Spleen (tissue), 11 donors: ENCODE measurements at regions not wholly inside any gene's neighbourhood (a gene's known extent, or its start where the extent isn't known, plus 50 kb on each side); places are given as distances from the start of the nearest gene placed in this dataset.

Experiments used
- DNase-seq: peaks from one replicate; pipeline ENCODE4 v3.0.0-alpha.2; 2020
- H3K27ac ChIP-seq, 8 donors: fragments of 200-600 bp; sonication (generic) in 7 of 8; 1 replicate in 4 of 8; 2 replicates in 4 of 8; pipeline versions ENCODE4 v1.5.0 to v1.8.0; 2016 to 2021; ENCODE audit warnings: inconsistent platforms in 4 of 8, mild to moderate bottlenecking in 4 of 8, moderate library complexity in 1 of 8
- H3K27me3 ChIP-seq, 7 donors: fragments of 200-600 bp; sonication (generic) in 6 of 7; replicated peaks in 1 of 7; 1 replicate in 4 of 7; 2 replicates in 3 of 7; pipeline versions ENCODE4 v1.5.0 to v1.8.0; 2016 to 2021; ENCODE audit warnings: inconsistent platforms in 3 of 7, mild to moderate bottlenecking in 1 of 7
- H3K36me3 ChIP-seq, 6 donors: fragments of 200-600 bp; sonication (generic) in 5 of 6; 1 replicate in 4 of 6; 2 replicates in 2 of 6; pipeline versions ENCODE4 v1.5.0 to v1.8.0; 2016 to 2021; ENCODE audit warnings: inconsistent platforms in 2 of 6
- H3K4me1 ChIP-seq, 6 donors: fragments of 200-600 bp; sonication (generic) in 5 of 6; 1 replicate in 3 of 6; 2 replicates in 3 of 6; pipeline versions ENCODE4 v1.5.0 to v1.8.0; 2016 to 2021; ENCODE audit warnings: inconsistent platforms in 3 of 6
- H3K4me3 ChIP-seq, 8 donors: fragments of 200-600 bp; sonication (generic) in 7 of 8; 1 replicate in 4 of 8; 2 replicates in 4 of 8; pipeline versions ENCODE4 v1.5.0 to v1.8.0; 2016 to 2021; ENCODE audit warnings: inconsistent platforms in 4 of 8, mild to moderate bottlenecking in 4 of 8, moderate library complexity in 2 of 8
- H3K9me3 ChIP-seq, 8 donors: fragments of 200-600 bp; sonication (generic) in 7 of 8; 1 replicate in 4 of 8; 2 replicates in 4 of 8; pipeline versions ENCODE4 v1.5.0 to v1.8.0; 2016 to 2021; ENCODE audit warnings: inconsistent platforms in 4 of 8
- POLR2A ChIP-seq, 3 donors: fragments of 450-650 bp; IDR thresholded peaks; one replicate each; pipeline ENCODE4 v1.5.1; 2017; ENCODE audit warnings: antibody characterized with exemption in 3 of 3, mild to moderate bottlenecking in 1 of 3
- POLR2AphosphoS5 ChIP-seq, 3 donors: sonication (generic); formaldehyde crosslinking; IDR thresholded peaks; one replicate each; pipeline ENCODE4 v1.5.1; 2017; ENCODE audit warnings: antibody characterized with exemption in 3 of 3
- WGBS, 5 donors: extraction: QIAGEN DNeasy Blood & Tissue Kit in 3 of 5; methylation state at CpG; one replicate each; pipeline versions ENCODE4 v1.1.5 to v1.1.7; 2013 to 2018; 5-methylcytosine and 5-hydroxymethylcytosine counted together
- intact Hi-C: fragments of 100-400 bp; cut with DNase I; formaldehyde crosslinking; loops from one replicate; pipeline ENCODE4 v1.15.0; 2023; ENCODE audit warnings: low total_unique reads
- TF ChIP-seq, protein P1 (sequence below), 11 experiments: fragments of 200-600 bp in 7 of 11; fragments of 450-650 bp in 4 of 11; sonication (generic) in 4 of 11; IDR thresholded peaks in 8 of 11; conservative IDR thresholded peaks in 3 of 11; 1 replicate in 7 of 11; 2 replicates in 4 of 11; pipeline versions ENCODE4 v1.4.0 to v1.8.0; 2016 to 2021; ENCODE audit warnings: antibody characterized with exemption in 11 of 11, inconsistent platforms in 4 of 11, mild to moderate bottlenecking in 1 of 11
- donor health status: healthy with polysubstance abuse.
- donor health status: DM: no; HTN: no; CAD: no; lungs with moderate emphysema.
- donor health status: DM: no; HTN: no; CAD: no.
- donor health status: Bipolar disorder and iron deficiency.
- donor health status: healthy.
- donor health status: DM: no; HTN: no; CAD: no.
- donor health status: DM: yes; HTN: yes; CAD: no.

DNA sequence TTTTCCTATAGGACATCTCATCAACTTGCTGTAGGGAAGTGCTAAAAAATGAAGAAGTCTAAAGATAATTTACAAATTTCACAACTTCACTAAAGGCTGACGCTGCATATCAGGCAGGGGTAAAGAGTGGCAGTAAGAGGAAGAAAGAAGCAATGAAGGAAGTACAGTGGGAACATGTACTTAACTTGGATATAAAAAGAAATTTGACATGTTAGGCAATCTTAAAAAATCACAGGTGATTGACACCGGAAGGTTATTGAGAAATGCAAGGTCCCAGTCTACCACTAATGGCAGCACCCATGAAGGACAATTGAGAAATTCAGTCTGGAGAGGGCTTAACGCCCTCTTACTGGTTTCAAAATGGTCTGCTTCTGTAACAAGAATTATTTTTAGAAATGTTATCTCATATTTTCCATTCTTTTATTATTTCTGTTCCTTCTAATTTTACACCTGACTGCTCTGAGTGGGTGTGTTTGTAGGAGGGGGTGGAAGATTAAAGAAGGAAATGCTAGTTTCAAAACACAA is 358.1 kb downstream of the KCNJ2 start:
- H3K4me3 ChIP-seq: no peak overlapping the region
- peaks cover 0 to 12% (median 1%) of the 10 kb centered on the region in 6 donors for H3K4me1 ChIP-seq
- no peaks in the 10 kb centered on the region for H3K27me3 ChIP-seq
- TF ChIP-seq, protein P1, sequence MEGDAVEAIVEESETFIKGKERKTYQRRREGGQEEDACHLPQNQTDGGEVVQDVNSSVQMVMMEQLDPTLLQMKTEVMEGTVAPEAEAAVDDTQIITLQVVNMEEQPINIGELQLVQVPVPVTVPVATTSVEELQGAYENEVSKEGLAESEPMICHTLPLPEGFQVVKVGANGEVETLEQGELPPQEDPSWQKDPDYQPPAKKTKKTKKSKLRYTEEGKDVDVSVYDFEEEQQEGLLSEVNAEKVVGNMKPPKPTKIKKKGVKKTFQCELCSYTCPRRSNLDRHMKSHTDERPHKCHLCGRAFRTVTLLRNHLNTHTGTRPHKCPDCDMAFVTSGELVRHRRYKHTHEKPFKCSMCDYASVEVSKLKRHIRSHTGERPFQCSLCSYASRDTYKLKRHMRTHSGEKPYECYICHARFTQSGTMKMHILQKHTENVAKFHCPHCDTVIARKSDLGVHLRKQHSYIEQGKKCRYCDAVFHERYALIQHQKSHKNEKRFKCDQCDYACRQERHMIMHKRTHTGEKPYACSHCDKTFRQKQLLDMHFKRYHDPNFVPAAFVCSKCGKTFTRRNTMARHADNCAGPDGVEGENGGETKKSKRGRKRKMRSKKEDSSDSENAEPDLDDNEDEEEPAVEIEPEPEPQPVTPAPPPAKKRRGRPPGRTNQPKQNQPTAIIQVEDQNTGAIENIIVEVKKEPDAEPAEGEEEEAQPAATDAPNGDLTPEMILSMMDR (IDR thresholded peaks at IDR 0.05 in 8 of 11, conservative IDR thresholded peaks at IDR 0.05 in 3 of 11): no peak
- TF ChIP-seq POLR2AphosphoS5 (IDR thresholded peaks at IDR 0.05) (no peak), POLR2A (IDR thresholded peaks at IDR 0.05) (no peak)
- peak overlapping the region in 5 of 8 donors; percentile 11 to 75 (median 46) for H3K27ac ChIP-seq
- 28 to 44% (median 29%) methylated on average over 3 of the region's 3 CpGs for WGBS, 5 donors
- intact Hi-C loops: no loop called here
- no peaks in the 10 kb centered on the region for H3K9me3 ChIP-seq
- DNase-seq: no peak
- H3K36me3 ChIP-seq: no peaks in the 10 kb centered on the region

DNA sequence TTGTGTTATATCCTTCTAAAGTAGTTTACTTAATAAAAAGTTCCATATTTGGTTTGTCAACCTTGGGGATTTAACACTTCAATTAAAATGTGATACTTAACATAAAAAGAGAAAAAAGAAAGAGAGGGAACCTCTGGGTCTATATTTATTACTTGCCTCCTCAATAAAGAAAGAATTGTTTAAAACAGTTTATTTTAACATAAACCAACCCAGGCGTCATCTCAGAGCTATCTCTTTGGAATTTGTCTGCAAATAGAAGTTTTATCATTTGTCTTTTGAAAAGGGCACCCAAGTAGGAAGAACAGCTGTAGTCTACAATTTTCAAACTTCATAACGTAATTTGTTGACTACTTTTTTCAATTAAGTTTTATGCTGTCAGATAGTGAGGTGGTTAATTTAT is 364.1 kb downstream of the KCNJ2 start:
- WGBS, 5 donors: 74 to 84% (median 78%) methylated on average over 2 of the region's 2 CpGs
- no peak overlapping the region for H3K4me3 ChIP-seq
- no peaks in the 10 kb centered on the region for H3K27me3 ChIP-seq
- H3K36me3 ChIP-seq: no peaks in the 10 kb centered on the region
- no peaks in the 10 kb centered on the region for H3K9me3 ChIP-seq
- H3K27ac ChIP-seq: no peak overlapping the region
- no peak for DNase-seq
- TF ChIP-seq POLR2AphosphoS5 (IDR thresholded peaks at IDR 0.05) (no peak), POLR2A (IDR thresholded peaks at IDR 0.05) (no peak)
- TF ChIP-seq, protein P1 (IDR thresholded peaks at IDR 0.05 in 8 of 11, conservative IDR thresholded peaks at IDR 0.05 in 3 of 11): no peak
- H3K4me1 ChIP-seq: no peaks in the 10 kb centered on the region
- intact Hi-C loops: no loop called here

DNA sequence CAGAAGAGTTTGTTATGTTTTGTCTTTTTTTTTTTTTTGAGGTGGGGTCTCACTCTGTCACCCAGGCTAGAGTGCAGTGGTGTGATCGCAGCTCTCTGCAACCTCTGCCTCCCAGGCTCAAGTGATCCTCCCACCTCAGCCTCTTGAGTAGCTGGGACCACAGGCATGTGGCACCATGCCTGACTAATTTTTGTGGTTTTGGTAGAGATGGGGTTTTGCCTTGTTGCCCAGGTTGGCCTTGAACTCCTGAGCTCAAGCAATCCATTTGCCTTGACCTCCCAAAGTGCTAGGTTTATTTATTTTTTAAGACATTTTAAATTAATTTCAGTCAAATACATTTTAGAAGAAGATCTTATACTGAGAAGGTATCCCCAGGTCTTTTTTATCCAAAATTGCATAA is 366.7 kb downstream of the KCNJ2 start:
- Histone ChIP-seq H3K9me3 (no peaks in the 10 kb centered on the region), H3K36me3 (no peaks in the 10 kb centered on the region), H3K27ac (no peak overlapping the region)

DNA sequence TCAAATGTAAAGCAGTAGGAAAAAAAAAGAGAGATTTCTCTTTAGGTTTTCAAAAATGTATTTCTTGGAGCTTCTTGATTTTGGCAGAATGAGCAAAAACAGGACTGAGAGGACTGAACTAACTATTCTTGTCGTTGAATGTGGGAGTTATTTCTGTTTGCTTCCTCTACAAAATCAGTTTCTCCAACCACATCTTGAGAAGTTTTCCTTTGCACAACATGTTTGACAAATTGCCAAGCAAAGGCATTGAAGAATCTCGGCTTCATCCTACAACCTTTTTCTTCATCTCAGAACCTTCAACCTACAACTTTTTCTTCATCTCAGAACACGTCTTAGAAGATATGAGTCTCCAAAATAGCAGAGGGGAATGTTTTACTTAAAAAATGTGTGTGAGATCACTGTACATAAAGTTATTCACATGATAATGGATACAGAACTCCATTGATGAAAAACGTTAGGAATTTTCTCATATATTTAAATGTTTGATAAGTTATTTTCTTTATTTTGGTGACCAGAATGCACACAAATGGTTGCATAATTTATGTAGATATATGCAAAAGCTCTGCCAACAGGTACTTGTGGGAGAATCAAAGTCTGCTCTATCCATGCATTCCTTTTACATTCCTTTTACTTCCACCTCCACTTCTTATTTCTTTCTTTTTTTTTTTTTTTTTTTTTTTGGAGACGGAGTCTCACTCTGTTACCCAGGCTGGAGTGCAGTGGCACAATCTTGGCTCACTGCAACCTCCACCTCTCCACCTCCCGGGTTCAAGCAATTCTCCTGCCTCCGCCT is 370.0 kb downstream of the KCNJ2 start:
- no peak overlapping the region for H3K27ac ChIP-seq
- 55 to 61% (median 60%) methylated on average over 6 to 7 of the region's 7 CpGs for WGBS, 5 donors
- no peak overlapping the region for H3K4me3 ChIP-seq
- DNase-seq: no peak
- no peaks in the 10 kb centered on the region for H3K36me3 ChIP-seq
- no peaks in the 10 kb centered on the region for H3K4me1 ChIP-seq
- no peaks in the 10 kb centered on the region for H3K9me3 ChIP-seq
- intact Hi-C loops: no loop called here
- TF ChIP-seq, protein P1 (IDR thresholded peaks at IDR 0.05 in 8 of 11, conservative IDR thresholded peaks at IDR 0.05 in 3 of 11): no peak
- TF ChIP-seq POLR2AphosphoS5 (IDR thresholded peaks at IDR 0.05) (no peak), POLR2A (IDR thresholded peaks at IDR 0.05) (no peak)
- no peaks in the 10 kb centered on the region for H3K27me3 ChIP-seq

More for the DNA sequence above, 366.7 kb downstream of the KCNJ2 start:
- 63 to 90% (median 71%) methylated on average over 1 of the region's 1 CpG for WGBS, 5 donors
- H3K4me1 ChIP-seq: no peaks in the 10 kb centered on the region
- TF ChIP-seq, protein P1 (IDR thresholded peaks at IDR 0.05 in 8 of 11, conservative IDR thresholded peaks at IDR 0.05 in 3 of 11): no peak
- TF ChIP-seq POLR2A (IDR thresholded peaks at IDR 0.05) (no peak), POLR2AphosphoS5 (IDR thresholded peaks at IDR 0.05) (no peak)
- DNase-seq: no peak
- intact Hi-C loops: no loop called here
- H3K4me3 ChIP-seq: no peak overlapping the region
- H3K27me3 ChIP-seq: no peaks in the 10 kb centered on the region
